HepG2 (cell line): ENCODE measurements at regions not wholly inside any gene's neighbourhood (a gene's known extent, or its start where the extent isn't known, plus 50 kb on each side); places are given as distances from the start of the nearest gene placed in this dataset.

Experiments
- DMTF1 ChIP-seq: sonication (generic); formaldehyde crosslinking; IDR thresholded peaks from 2 replicates; pipeline ENCODE4 v1.4.0; 2020; ENCODE audit warnings: mild to moderate bottlenecking, missing genetic modification reagents
- EP300 ChIP-seq, 3 experiments: sonication (generic) in 1 of 3; formaldehyde crosslinking in 1 of 3; IDR thresholded peaks; 2 replicates each; pipeline versions ENCODE4 v1.5.1 to v1.6.1; 2011 to 2020; ENCODE audit warnings: low read depth in 2 of 3, low read length in 2 of 3, borderline replicate concordance in 1 of 3, improper control_type of control experiment in 1 of 3, mild to moderate bottlenecking in 1 of 3, missing genetic modification reagents in 1 of 3, moderate library complexity in 1 of 3
- EZH2 ChIP-seq: conservative IDR thresholded peaks from 2 replicates; pipeline ENCODE4 v1.6.1; 2012; ENCODE audit warnings: mild to moderate bottlenecking, low read depth, low read length, moderate library complexity
- HDAC2 ChIP-seq: sonication (generic); formaldehyde crosslinking; IDR thresholded peaks from 2 replicates; pipeline ENCODE4 v1.4.0; 2020; ENCODE audit warnings: missing genetic modification reagents
- KLF13 ChIP-seq: sonication (generic); formaldehyde crosslinking; IDR thresholded peaks from 2 replicates; pipeline ENCODE4 v1.4.0; 2020; ENCODE audit warnings: mild to moderate bottlenecking, missing genetic modification reagents
- LRRFIP1 ChIP-seq: sonication (generic); formaldehyde crosslinking; conservative IDR thresholded peaks from 2 replicates; pipeline ENCODE4 v1.4.0; 2020; ENCODE audit warnings: missing genetic modification reagents
- MAFF ChIP-seq: IDR thresholded peaks from 2 replicates; pipeline ENCODE4 v1.6.1; 2011; ENCODE audit warnings: low read depth, low read length, improper control_type of control experiment
- MAZ ChIP-seq, 2 experiments: sonication (generic) in 1 of 2; formaldehyde crosslinking in 1 of 2; IDR thresholded peaks; 2 replicates each; pipeline versions ENCODE4 v1.5.0 to v1.6.1; 2012 to 2020; ENCODE audit warnings: low read depth in 2 of 2, mild to moderate bottlenecking in 2 of 2, borderline replicate concordance in 1 of 2, improper control_type of control experiment in 1 of 2, low read length in 1 of 2, missing genetic modification reagents in 1 of 2, moderate library complexity in 1 of 2
- NBN ChIP-seq: fragments of 450-650 bp; conservative IDR thresholded peaks from 2 replicates; pipeline ENCODE4 v1.6.1; 2017
- SP1 ChIP-seq, 2 experiments: fragments of 450-650 bp in 1 of 2; sonication (generic) in 1 of 2; formaldehyde crosslinking in 1 of 2; IDR thresholded peaks; 2 replicates each; pipeline versions ENCODE4 v1.4.0 to v1.6.1; 2016 to 2020; ENCODE audit warnings: missing genetic modification reagents in 1 of 2
- TF ChIP-seq, protein P1 (sequence below): sonication (generic); formaldehyde crosslinking; IDR thresholded peaks from 2 replicates; pipeline ENCODE4 v1.5.0; 2020; ENCODE audit warnings: mild to moderate bottlenecking, missing genetic modification reagents, moderate library complexity
- TF ChIP-seq, protein P2 (sequence below): IDR thresholded peaks from 2 replicates; pipeline ENCODE4 v1.6.1; 2016; ENCODE audit warnings: missing compliant biosample characterization, missing genetic modification reagents, borderline replicate concordance
- TF ChIP-seq, protein P3 (sequence below), 2 experiments: fragments of 450-650 bp in 1 of 2; sonication (generic) in 1 of 2; formaldehyde crosslinking; IDR thresholded peaks; 2 replicates each; pipeline versions ENCODE4 v1.5.0 to v1.8.0; 2020 to 2022; ENCODE audit warnings: mild to moderate bottlenecking in 1 of 2, missing genetic modification reagents in 1 of 2
- TF ChIP-seq, protein P4 (sequence below): sonication (generic); formaldehyde crosslinking; IDR thresholded peaks from 2 replicates; pipeline ENCODE4 v1.8.1; 2022; ENCODE audit warnings: mild to moderate bottlenecking, missing genetic modification reagents

- TF ChIP-seq DMTF1 (CRISPR knock-in tag), result no peak
- TF ChIP-seq MAFF, result no peak
- TF ChIP-seq LRRFIP1 (CRISPR knock-in tag), result no peak
- TF ChIP-seq, protein P1, sequence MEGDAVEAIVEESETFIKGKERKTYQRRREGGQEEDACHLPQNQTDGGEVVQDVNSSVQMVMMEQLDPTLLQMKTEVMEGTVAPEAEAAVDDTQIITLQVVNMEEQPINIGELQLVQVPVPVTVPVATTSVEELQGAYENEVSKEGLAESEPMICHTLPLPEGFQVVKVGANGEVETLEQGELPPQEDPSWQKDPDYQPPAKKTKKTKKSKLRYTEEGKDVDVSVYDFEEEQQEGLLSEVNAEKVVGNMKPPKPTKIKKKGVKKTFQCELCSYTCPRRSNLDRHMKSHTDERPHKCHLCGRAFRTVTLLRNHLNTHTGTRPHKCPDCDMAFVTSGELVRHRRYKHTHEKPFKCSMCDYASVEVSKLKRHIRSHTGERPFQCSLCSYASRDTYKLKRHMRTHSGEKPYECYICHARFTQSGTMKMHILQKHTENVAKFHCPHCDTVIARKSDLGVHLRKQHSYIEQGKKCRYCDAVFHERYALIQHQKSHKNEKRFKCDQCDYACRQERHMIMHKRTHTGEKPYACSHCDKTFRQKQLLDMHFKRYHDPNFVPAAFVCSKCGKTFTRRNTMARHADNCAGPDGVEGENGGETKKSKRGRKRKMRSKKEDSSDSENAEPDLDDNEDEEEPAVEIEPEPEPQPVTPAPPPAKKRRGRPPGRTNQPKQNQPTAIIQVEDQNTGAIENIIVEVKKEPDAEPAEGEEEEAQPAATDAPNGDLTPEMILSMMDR (CRISPR knock-in tag), result no peak
- TF ChIP-seq HDAC2 (CRISPR knock-in tag), result no peak
- TF ChIP-seq EP300 (IDR thresholded peaks at IDR 0.05; ENCODE audit: low read depth in 2 of 2, low read length in 2 of 2), result no peak
- no peak for TF ChIP-seq EP300 (CRISPR knock-in tag; IDR thresholded peaks at IDR 0.05; ENCODE audit: borderline replicate concordance)
- no peak for TF ChIP-seq NBN
- no peak for TF ChIP-seq SP1 (IDR thresholded peaks at IDR 0.05)
- no peak for TF ChIP-seq SP1 (CRISPR knock-in tag; IDR thresholded peaks at IDR 0.05)
- TF ChIP-seq, protein P2, sequence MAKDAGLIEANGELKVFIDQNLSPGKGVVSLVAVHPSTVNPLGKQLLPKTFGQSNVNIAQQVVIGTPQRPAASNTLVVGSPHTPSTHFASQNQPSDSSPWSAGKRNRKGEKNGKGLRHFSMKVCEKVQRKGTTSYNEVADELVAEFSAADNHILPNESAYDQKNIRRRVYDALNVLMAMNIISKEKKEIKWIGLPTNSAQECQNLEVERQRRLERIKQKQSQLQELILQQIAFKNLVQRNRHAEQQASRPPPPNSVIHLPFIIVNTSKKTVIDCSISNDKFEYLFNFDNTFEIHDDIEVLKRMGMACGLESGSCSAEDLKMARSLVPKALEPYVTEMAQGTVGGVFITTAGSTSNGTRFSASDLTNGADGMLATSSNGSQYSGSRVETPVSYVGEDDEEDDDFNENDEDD, result no peak
- TF ChIP-seq, protein P3, sequence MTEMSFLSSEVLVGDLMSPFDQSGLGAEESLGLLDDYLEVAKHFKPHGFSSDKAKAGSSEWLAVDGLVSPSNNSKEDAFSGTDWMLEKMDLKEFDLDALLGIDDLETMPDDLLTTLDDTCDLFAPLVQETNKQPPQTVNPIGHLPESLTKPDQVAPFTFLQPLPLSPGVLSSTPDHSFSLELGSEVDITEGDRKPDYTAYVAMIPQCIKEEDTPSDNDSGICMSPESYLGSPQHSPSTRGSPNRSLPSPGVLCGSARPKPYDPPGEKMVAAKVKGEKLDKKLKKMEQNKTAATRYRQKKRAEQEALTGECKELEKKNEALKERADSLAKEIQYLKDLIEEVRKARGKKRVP (CRISPR knock-in tag; IDR thresholded peaks at IDR 0.05), result no peak
- TF ChIP-seq MAZ (IDR thresholded peaks at IDR 0.05; ENCODE audit: borderline replicate concordance, low read depth, low read length), result no peak
- TF ChIP-seq MAZ (CRISPR knock-in tag; IDR thresholded peaks at IDR 0.05; ENCODE audit: low read depth), result no peak
- TF ChIP-seq, protein P4, sequence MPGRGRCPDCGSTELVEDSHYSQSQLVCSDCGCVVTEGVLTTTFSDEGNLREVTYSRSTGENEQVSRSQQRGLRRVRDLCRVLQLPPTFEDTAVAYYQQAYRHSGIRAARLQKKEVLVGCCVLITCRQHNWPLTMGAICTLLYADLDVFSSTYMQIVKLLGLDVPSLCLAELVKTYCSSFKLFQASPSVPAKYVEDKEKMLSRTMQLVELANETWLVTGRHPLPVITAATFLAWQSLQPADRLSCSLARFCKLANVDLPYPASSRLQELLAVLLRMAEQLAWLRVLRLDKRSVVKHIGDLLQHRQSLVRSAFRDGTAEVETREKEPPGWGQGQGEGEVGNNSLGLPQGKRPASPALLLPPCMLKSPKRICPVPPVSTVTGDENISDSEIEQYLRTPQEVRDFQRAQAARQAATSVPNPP (CRISPR knock-in tag), result no peak
- no peak for TF ChIP-seq EZH2
- no peak for TF ChIP-seq KLF13 (CRISPR knock-in tag)
Measured at GRCh38 chr18:54762386-54762785, 65.9 kb upstream of the RAB27B start.
